ENCODE measurements at regions not wholly inside any gene's neighbourhood (a gene's known extent, or its start where the extent isn't known, plus 50 kb on each side); places are given as distances from the start of the nearest gene placed in this dataset.

- no peaks in the 10 kb centered on the region for H3K27me3 ChIP-seq
- no peaks in the 10 kb centered on the region for H3K9me3 ChIP-seq
- intact Hi-C loops (cut with DNase I) = no loop called here
- TF ChIP-seq POLR2A (IDR thresholded peaks at IDR 0.05) = no peak
- TF ChIP-seq CTCF (IDR thresholded peaks at IDR 0.05) = no peak
- no peaks in the 10 kb centered on the region for H3K36me3 ChIP-seq (replicated peaks in 1 of 2; ENCODE audit: insufficient read depth in 1 of 2, low read depth in 2 of 2)
- ATAC-seq = no peak
- 66 to 75% methylated on average over 3 of the region's 3 CpGs for WGBS, 2 donors
- no peaks in the 10 kb centered on the region for H3K4me1 ChIP-seq
- DNase-seq = no peak
- H3K4me3 ChIP-seq = no peak overlapping the region
- H3K27ac ChIP-seq = no peak overlapping the region
Observed at GRCh38 chr6:72530750-72531149, 91.1 kb upstream of the KCNQ5 start.

- intact Hi-C loops (cut with DNase I) = no loop called here
- H3K9me3 ChIP-seq = no peaks in the 10 kb centered on the region
- DNase-seq (no peak), ATAC-seq (no peak)
- TF ChIP-seq CTCF (IDR thresholded peaks at IDR 0.05) = no peak
- H3K27ac ChIP-seq = no peak overlapping the region
- H3K36me3 ChIP-seq (replicated peaks in 1 of 2; ENCODE audit: insufficient read depth in 1 of 2, low read depth in 2 of 2) = no peaks in the 10 kb centered on the region
- no peaks in the 10 kb centered on the region for H3K27me3 ChIP-seq
- H3K4me3 ChIP-seq = no peak overlapping the region
- no peaks in the 10 kb centered on the region for H3K4me1 ChIP-seq
Observed at GRCh38 chr6:72533606-72534005, 88.3 kb upstream of the KCNQ5 start.

GRCh38 chr6:72534236-72534635, 87.6 kb upstream of the KCNQ5 start:
- no peaks in the 10 kb centered on the region for H3K27me3 ChIP-seq
- H3K27ac ChIP-seq = no peak overlapping the region
- no peak for DNase-seq
- no peaks in the 10 kb centered on the region for H3K9me3 ChIP-seq
- TF ChIP-seq POLR2A (IDR thresholded peaks at IDR 0.05) (no peak), CTCF (IDR thresholded peaks at IDR 0.05) (no peak)
- H3K4me1 ChIP-seq = no peaks in the 10 kb centered on the region
- no peak for ATAC-seq
- H3K4me3 ChIP-seq = no peak overlapping the region
- intact Hi-C loops (cut with DNase I) = no loop called here
- no peaks in the 10 kb centered on the region for H3K36me3 ChIP-seq (replicated peaks in 1 of 2; ENCODE audit: insufficient read depth in 1 of 2, low read depth in 2 of 2)

- TF ChIP-seq POLR2A (IDR thresholded peaks at IDR 0.05) (no peak), CTCF (IDR thresholded peaks at IDR 0.05) (no peak)
- ATAC-seq = no peak
- no peak for DNase-seq
- H3K27me3 ChIP-seq = no peaks in the 10 kb centered on the region
- WGBS, 2 donors = 62 to 72% methylated on average over 3 of the region's 3 CpGs
- intact Hi-C loops (cut with DNase I) = no loop called here
- no peaks in the 10 kb centered on the region for H3K9me3 ChIP-seq
- H3K36me3 ChIP-seq (replicated peaks in 1 of 2; ENCODE audit: insufficient read depth in 1 of 2, low read depth in 2 of 2) = no peaks in the 10 kb centered on the region
- H3K4me1 ChIP-seq = no peaks in the 10 kb centered on the region
- no peak overlapping the region for H3K27ac ChIP-seq
- no peak overlapping the region for H3K4me3 ChIP-seq
Observed at GRCh38 chr6:72535124-72535523, 86.7 kb upstream of the KCNQ5 start.

- 80 to 82% methylated on average over 3 of the region's 3 CpGs for WGBS, 2 donors
- intact Hi-C loops (cut with DNase I) = no loop called here
- no peak for DNase-seq
- H3K4me1 ChIP-seq = peaks cover 10% of the 10 kb centered on the region
- H3K27me3 ChIP-seq = no peaks in the 10 kb centered on the region
- no peak overlapping the region for H3K27ac ChIP-seq
- no peak overlapping the region for H3K4me3 ChIP-seq
- no peak for ATAC-seq
- H3K9me3 ChIP-seq = no peaks in the 10 kb centered on the region
- H3K36me3 ChIP-seq (replicated peaks in 1 of 2; ENCODE audit: insufficient read depth in 1 of 2, low read depth in 2 of 2) = no peaks in the 10 kb centered on the region
- TF ChIP-seq CTCF (IDR thresholded peaks at IDR 0.05) = no peak
- TF ChIP-seq POLR2A (IDR thresholded peaks at IDR 0.05) = no peak
Observed at GRCh38 chr6:72547020-72547419, 74.8 kb upstream of the KCNQ5 start.

Data from body of pancreas (tissue), 4 donors.